NCI-H2107 treated with DMSO at 0.1 percent for 48 hours (cell line): ENCODE measurements at regions not wholly inside any gene's neighbourhood (a gene's known extent, or its start where the extent isn't known, plus 50 kb on each side); places are given as distances from the start of the nearest gene placed in this dataset.

Source experiments
- DNase-seq: peaks from one replicate; lab custom pipeline; 2025; ENCODE audit not compliant: unreplicated experiment; lab: John Stamatoyannopoulos, UW

- no peak for DNase-seq
These were observed 156.4 kb downstream of the COPS8 start for GRCh38 chr2:237242091-237242536.

GRCh38 chr2:237243487-237243886 lies 157.8 kb downstream of the COPS8 start:
- no peak for DNase-seq

- no peak for DNase-seq
These were observed 158.5 kb downstream of the COPS8 start for GRCh38 chr2:237244178-237244577.

GRCh38 chr2:237244976-237245646 lies 159.4 kb downstream of the COPS8 start:
- DNase-seq, result no peak

- no peak for DNase-seq
These were observed 163.4 kb downstream of the COL6A3 start for GRCh38 chr2:237250599-237250998.

- DNase-seq, result no peak
These were observed 162.0 kb downstream of the COL6A3 start for GRCh38 chr2:237251986-237252385.

GRCh38 chr2:237253046-237253702 lies 160.8 kb downstream of the COL6A3 start:
- DNase-seq, result no peak

GRCh38 chr2:237254369-237254861 lies 159.5 kb downstream of the COL6A3 start:
- DNase-seq, result no peak

- DNase-seq, result no peak
These were observed 158.9 kb downstream of the COL6A3 start for GRCh38 chr2:237254911-237255578.

GRCh38 chr2:237256887-237257286 lies 157.1 kb downstream of the COL6A3 start:
- DNase-seq, result no peak

GRCh38 chr2:237257471-237257951 lies 156.5 kb downstream of the COL6A3 start:
- DNase-seq, result no peak

GRCh38 chr2:237258116-237258515 lies 155.8 kb downstream of the COL6A3 start:
- DNase-seq, result no peak

- DNase-seq, result no peak
These were observed 155.3 kb downstream of the COL6A3 start for GRCh38 chr2:237258615-237259014.

- no peak for DNase-seq
These were observed 154.8 kb downstream of the COL6A3 start for GRCh38 chr2:237259201-237259600.

GRCh38 chr2:237260039-237260620 lies 153.8 kb downstream of the COL6A3 start:
- DNase-seq, result no peak

- DNase-seq, result no peak
These were observed 153.3 kb downstream of the COL6A3 start for GRCh38 chr2:237260686-237261085.

GRCh38 chr2:237261327-237261726 lies 152.6 kb downstream of the COL6A3 start:
- no peak for DNase-seq

- no peak for DNase-seq
These were observed 150.9 kb downstream of the COL6A3 start for GRCh38 chr2:237262838-237263771.

- no peak for DNase-seq
These were observed 149.3 kb downstream of the COL6A3 start for GRCh38 chr2:237264480-237265219.
